HepG2 (cell line): ENCODE measurements at regions not wholly inside any gene's neighbourhood (a gene's known extent, or its start where the extent isn't known, plus 50 kb on each side); places are given as distances from the start of the nearest gene placed in this dataset.

Experiments used
- SMARCE1 ChIP-seq: fragments of 450-650 bp; IDR thresholded peaks from 2 replicates; pipeline ENCODE4 v1.6.1; 2017; ENCODE audit warnings: borderline replicate concordance
- ZMYM4 ChIP-seq: sonication (generic); formaldehyde crosslinking; IDR thresholded peaks from 2 replicates; pipeline ENCODE4 v1.8.1; 2023; ENCODE audit warnings: mild to moderate bottlenecking, missing genetic modification reagents

DNA sequence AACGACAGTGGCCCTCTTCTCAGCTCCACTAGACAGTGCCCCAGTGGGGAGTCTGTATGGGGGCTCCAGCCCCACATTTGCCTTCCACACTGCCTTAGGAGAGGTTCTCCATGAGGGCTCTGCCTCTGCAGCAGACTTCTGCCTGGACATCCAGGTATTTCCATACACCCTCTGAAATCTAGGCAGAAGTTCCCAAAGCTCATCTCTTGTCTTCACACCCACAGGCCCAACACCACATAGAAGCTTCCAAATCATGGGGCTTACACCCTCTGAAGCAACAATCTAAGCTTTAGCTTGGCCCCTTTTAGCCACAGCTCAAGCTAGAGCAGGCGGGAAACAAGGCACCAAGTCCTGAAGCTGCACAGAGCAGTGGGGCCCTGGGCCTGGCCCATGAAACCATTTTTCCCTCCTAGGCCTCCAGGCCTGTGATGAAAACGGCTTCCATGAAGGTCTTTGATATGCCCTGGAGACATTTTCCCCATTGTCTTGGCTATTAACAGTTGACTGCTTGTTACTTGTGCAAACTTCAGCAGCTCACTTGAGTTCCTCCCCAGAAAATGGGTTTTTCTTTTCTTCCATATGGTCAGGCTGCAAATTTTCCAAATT, 89.2 kb downstream of the KBTBD2 start:
- TF ChIP-seq ZMYM4 (CRISPR knock-in tag) (no peak), SMARCE1 (no peak)
